ENCODE measurements at regions not wholly inside any gene's neighbourhood (a gene's known extent, or its start where the extent isn't known, plus 50 kb on each side); places are given as distances from the start of the nearest gene placed in this dataset.

DNA sequence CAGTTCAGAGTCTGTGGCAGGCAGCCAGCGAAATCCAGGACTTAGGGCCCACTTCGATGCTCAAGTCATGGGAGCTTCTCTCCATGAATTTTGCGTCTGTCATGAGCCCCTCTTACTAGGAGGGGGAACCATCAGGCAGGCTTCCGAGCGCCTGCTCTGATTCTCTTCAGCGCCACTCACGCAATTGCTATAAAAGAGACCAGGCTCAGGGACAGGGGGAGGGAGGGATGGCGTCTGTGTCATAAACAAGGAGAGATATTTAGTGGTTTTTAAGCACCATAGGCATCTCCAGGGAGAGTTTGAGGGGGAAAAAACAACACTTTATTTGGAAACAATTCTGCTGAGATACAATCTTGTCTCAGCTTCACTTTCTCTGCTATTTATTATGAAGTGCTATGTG lies 60.6 kb downstream of the NAV1 start:
- Histone ChIP-seq H3K27me3 (ENCODE audit: low read depth, low read length) (no peaks in the 10 kb centered on the region), H3K36me3 (ENCODE audit: control insufficient read depth in 1 of 2, insufficient read depth in 2 of 2, low read length in 2 of 2) (peaks cover 0 to 12% of the 10 kb centered on the region in 2 donors), H3K4me3 (ENCODE audit: low read depth in 1 of 2, low read length in 2 of 2) (no peak overlapping the region), H3K4me1 (ENCODE audit: control insufficient read depth in 1 of 2, insufficient read depth in 2 of 2, low read length in 2 of 2) (peaks cover 0 to 11% of the 10 kb centered on the region in 2 donors), H3K9me3 (ENCODE audit: control insufficient read depth in 1 of 2, low read length in 2 of 2) (no peaks in the 10 kb centered on the region), H3K27ac (ENCODE audit: low read length) (no peak overlapping the region)

DNA sequence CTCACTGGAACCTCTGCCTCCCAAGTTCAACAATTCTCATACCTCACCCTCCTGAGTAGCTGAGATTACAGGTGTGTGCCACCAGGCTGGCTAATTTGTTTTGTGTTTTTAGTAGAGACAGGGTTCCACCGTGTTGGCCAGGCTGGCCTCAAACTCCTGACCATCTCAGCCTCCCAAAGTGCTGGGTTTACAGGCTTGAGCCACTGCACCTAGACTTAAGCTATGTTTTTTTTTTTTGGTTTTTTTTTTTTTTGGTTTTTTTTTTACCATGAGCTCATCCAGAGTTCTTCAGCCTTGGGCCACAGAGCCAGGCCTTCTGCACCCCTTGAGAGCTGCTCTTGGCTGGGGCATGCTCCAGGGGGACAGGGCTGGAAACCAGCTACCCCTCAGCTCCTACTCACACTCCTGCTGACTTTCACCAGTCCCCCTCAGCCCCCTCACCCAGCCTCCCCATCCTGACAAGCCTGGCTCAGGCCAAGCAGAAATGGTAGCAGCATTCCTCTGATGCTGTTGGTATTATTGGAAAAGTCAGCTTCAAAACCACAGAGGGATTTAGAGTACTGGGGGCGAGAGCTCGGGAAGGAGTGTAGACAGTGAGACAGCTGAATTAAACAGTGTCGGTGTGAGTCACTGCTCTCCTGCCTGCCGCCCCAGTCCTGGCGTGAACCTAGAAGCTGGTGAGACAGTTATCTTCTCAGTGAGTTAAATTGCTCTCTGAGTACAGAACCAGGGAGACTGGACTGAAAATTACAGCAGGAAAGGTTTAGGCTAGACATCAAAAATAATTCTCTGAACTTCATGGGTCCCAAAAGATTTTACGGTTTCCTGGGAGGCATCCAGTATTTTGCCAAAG lies 63.7 kb downstream of the NAV1 start:
- Histone ChIP-seq H3K27me3 (ENCODE audit: low read depth, low read length) (no peaks in the 10 kb centered on the region), H3K36me3 (ENCODE audit: control insufficient read depth in 1 of 2, insufficient read depth in 2 of 2, low read length in 2 of 2) (peaks cover 0 to 12% of the 10 kb centered on the region in 2 donors), H3K4me3 (ENCODE audit: low read depth in 1 of 2, low read length in 2 of 2) (no peak overlapping the region), H3K4me1 (ENCODE audit: control insufficient read depth in 1 of 2, insufficient read depth in 2 of 2, low read length in 2 of 2) (no peaks in the 10 kb centered on the region), H3K9me3 (ENCODE audit: control insufficient read depth in 1 of 2, low read length in 2 of 2) (no peaks in the 10 kb centered on the region), H3K27ac (ENCODE audit: low read length) (no peak overlapping the region)

DNA sequence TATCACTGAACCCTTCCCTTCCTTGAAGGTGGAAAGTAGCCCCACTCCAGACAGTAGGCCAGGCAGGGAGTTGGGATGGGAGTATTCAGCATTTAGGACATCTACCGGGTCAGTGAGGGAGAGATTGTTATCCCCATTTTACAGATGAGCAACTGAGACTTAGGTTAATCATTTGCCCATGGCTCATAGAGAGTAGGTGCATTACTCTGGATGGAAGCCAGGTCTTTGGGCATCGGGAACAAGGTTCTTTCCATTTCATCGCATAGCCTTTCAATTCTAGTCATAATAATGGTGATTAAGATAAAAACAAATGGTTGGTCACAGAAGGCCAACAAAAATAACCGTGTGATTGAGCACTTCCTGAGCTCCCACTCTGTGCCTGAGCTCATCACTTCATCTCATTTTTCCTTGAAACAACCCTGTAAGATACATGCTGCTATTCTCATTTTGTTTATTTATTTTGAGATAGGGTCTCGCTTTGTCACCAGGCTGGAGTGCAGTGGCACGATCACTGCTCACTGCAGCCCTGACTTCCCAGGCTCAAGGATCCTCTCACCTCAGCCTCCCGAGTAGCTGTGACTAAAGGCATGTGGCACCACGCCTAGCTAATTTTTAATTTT lies 64.8 kb downstream of the NAV1 start:
- Histone ChIP-seq H3K27me3 (ENCODE audit: low read depth, low read length) (no peaks in the 10 kb centered on the region), H3K36me3 (ENCODE audit: control insufficient read depth in 1 of 2, insufficient read depth in 2 of 2, low read length in 2 of 2) (peaks cover 0 to 12% of the 10 kb centered on the region in 2 donors), H3K9me3 (ENCODE audit: control insufficient read depth in 1 of 2, low read length in 2 of 2) (no peaks in the 10 kb centered on the region), H3K4me3 (ENCODE audit: low read depth in 1 of 2, low read length in 2 of 2) (no peak overlapping the region), H3K4me1 (ENCODE audit: control insufficient read depth in 1 of 2, insufficient read depth in 2 of 2, low read length in 2 of 2) (no peaks in the 10 kb centered on the region), H3K27ac (ENCODE audit: low read length) (no peak overlapping the region)

DNA sequence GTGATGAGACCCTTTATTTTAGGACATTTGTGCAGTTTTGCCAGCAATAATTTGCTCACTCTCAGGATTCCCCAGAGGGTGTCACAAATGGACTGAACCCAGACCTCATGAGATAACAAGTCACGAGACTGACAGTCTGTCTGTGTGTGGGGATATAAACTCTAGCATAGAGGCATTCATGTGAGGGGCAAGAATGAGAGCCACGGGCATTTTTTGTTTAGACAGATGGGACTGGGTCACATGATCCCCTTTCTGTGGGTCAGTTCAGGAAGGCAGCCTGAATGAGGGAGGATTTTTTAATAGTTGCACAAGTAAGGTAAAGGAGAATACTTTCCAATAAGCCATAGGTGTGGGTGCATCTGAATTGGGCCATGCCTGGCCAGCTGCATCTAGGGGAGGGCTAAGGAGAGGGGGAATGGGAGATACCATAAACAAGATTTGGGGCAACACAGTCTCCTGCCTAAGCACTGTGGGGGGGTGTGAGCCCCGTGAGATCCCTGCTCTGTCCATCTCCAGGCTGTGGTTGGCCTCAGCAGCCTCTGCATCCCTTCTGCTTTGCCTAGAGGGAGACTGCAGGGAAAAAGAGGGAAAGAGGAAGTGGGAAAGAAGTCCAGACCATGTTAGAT lies 66.6 kb downstream of the NAV1 start:
- H3K27ac ChIP-seq (ENCODE audit: low read length), result no peak overlapping the region
- no peaks in the 10 kb centered on the region for H3K9me3 ChIP-seq (ENCODE audit: control insufficient read depth in 1 of 2, low read length in 2 of 2)
- peaks cover 0 to 5% of the 10 kb centered on the region in 2 donors for H3K4me1 ChIP-seq (ENCODE audit: control insufficient read depth in 1 of 2, insufficient read depth in 2 of 2, low read length in 2 of 2)
- peaks cover 0 to 12% of the 10 kb centered on the region in 2 donors for H3K36me3 ChIP-seq (ENCODE audit: control insufficient read depth in 1 of 2, insufficient read depth in 2 of 2, low read length in 2 of 2)
- H3K4me3 ChIP-seq (ENCODE audit: low read depth in 1 of 2, low read length in 2 of 2), result no peak overlapping the region
- no peaks in the 10 kb centered on the region for H3K27me3 ChIP-seq (ENCODE audit: low read depth, low read length)

DNA sequence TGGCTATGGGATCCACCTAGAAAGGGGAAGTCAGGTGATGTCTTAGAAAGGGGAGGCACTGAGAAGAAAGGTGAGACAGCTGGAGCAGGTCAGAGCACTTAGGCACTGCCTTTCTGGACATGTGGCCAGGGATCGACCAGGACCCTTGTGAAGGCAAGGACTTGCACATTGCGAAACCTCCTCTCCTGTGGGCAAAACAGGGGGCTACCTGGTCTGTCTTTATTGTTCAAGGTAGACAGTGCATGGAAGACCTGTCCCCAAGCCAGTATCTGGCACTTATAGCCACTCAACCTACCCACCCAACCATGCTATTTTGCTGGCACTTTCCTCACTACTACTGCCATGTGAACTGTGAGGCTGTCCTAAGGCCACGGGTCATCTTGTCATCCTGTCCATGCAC lies 67.2 kb downstream of the NAV1 start:
- Histone ChIP-seq H3K4me1 (ENCODE audit: control insufficient read depth in 1 of 2, insufficient read depth in 2 of 2, low read length in 2 of 2) (peaks cover 0 to 5% of the 10 kb centered on the region in 2 donors), H3K4me3 (ENCODE audit: low read depth in 1 of 2, low read length in 2 of 2) (no peak overlapping the region), H3K27me3 (ENCODE audit: low read depth, low read length) (no peaks in the 10 kb centered on the region), H3K36me3 (ENCODE audit: control insufficient read depth in 1 of 2, insufficient read depth in 2 of 2, low read length in 2 of 2) (peaks cover 0 to 12% of the 10 kb centered on the region in 2 donors), H3K27ac (ENCODE audit: low read length) (no peak overlapping the region), H3K9me3 (ENCODE audit: control insufficient read depth in 1 of 2, low read length in 2 of 2) (no peaks in the 10 kb centered on the region)

DNA sequence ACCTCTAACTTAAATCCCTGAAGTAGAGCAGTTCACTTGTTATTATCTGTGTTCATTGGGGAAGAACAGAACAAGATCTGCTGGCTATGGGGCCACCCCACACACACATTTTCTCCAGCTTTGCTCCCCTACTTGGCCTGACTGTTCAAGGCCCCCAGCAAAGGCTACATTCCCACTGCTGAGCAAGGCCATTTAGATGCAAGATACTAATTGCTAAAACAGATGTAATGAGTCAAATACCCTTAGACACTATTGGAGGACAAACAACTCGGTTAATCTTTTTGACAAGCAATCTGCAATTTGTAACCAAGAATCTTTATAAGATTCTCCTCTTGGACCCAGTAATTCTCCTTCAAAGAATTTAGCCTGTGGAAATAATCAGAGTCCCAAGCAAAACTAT lies 67.7 kb downstream of the NAV1 start:
- Histone ChIP-seq H3K4me3 (ENCODE audit: low read depth in 1 of 2, low read length in 2 of 2) (no peak overlapping the region), H3K9me3 (ENCODE audit: control insufficient read depth in 1 of 2, low read length in 2 of 2) (no peaks in the 10 kb centered on the region), H3K27me3 (ENCODE audit: low read depth, low read length) (no peaks in the 10 kb centered on the region), H3K36me3 (ENCODE audit: control insufficient read depth in 1 of 2, insufficient read depth in 2 of 2, low read length in 2 of 2) (peaks cover 0 to 12% of the 10 kb centered on the region in 2 donors), H3K27ac (ENCODE audit: low read length) (no peak overlapping the region), H3K4me1 (ENCODE audit: control insufficient read depth in 1 of 2, insufficient read depth in 2 of 2, low read length in 2 of 2) (peaks cover 0 to 5% of the 10 kb centered on the region in 2 donors)

DNA sequence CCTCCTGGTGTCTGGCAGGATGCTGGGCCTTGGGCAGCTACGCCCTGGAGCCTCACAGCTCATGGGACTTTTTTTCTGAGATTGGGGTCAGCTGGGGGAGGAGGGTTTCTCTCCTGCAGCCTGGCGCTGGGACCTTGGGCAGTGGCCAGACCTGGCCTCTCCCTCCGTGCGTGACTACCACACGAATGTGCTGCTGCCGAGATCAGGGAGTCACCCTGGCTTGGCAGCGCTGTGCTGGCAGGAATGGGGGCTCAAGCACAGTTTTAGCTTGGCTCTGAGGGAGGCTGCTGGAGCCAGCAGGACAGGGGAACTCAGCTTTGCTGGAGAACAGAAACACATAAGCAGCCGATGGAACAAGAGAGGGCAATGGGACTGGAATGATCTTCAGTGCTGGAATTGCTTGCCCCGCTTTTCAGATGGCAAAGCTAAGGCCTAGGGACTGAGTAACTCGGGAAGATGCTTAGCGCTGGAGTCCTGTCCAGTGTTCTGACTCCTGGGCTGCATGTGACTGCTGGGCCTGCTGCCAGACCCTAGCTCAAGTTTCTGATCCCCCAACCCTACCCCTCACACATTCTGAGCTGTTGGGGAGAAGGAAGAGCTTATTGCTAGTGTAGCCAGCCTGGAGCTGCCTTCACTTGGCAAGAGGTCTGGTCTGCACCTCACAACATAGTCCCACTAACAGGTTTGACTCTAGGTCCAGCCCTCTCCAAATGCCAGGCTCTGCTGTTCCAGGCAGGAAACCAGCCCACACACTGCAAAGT lies 69.9 kb downstream of the NAV1 start:
- Histone ChIP-seq H3K9me3 (ENCODE audit: control insufficient read depth in 1 of 2, low read length in 2 of 2) (no peaks in the 10 kb centered on the region), H3K27me3 (ENCODE audit: low read depth, low read length) (no peaks in the 10 kb centered on the region), H3K4me1 (ENCODE audit: control insufficient read depth in 1 of 2, insufficient read depth in 2 of 2, low read length in 2 of 2) (peaks cover 0 to 5% of the 10 kb centered on the region in 2 donors), H3K4me3 (ENCODE audit: low read depth in 1 of 2, low read length in 2 of 2) (no peak overlapping the region), H3K27ac (ENCODE audit: low read length) (no peak overlapping the region), H3K36me3 (ENCODE audit: control insufficient read depth in 1 of 2, insufficient read depth in 2 of 2, low read length in 2 of 2) (no peaks in the 10 kb centered on the region)

DNA sequence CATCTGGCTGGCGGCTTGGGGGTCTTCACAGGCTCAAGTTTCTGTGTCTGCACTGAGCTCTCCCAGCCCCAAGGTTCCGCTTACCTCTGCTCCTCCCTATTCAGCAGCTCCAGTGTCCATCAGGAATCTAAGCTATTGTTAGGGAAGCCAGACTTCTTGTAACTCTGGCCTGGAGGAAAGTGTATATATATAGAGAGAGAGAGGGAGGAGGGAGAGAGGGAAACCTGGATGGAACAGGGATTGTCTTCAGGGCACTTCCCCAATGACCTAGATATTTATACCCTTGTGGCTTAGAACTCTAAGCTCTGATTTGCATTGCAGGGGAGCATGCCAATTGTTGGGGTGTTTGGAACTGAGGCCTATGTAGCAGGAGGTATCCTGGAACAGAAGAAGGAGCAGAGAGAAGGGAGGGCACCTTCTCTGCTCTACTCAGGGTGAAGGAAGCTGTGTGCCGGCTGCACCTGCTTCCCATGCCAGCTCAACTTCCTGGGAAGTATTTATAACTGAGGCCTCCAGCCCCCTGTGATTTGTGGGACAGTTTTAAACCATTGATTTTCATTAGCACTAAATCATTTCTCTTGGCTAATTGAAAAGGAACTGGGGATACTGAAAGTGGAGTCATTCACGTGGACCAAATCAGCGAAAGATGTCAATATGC lies 70.9 kb downstream of the NAV1 start:
- Histone ChIP-seq H3K27ac (ENCODE audit: low read length) (no peak overlapping the region), H3K9me3 (ENCODE audit: control insufficient read depth in 1 of 2, low read length in 2 of 2) (no peaks in the 10 kb centered on the region), H3K27me3 (ENCODE audit: low read depth, low read length) (no peaks in the 10 kb centered on the region), H3K4me1 (ENCODE audit: control insufficient read depth in 1 of 2, insufficient read depth in 2 of 2, low read length in 2 of 2) (peaks cover 0 to 12% of the 10 kb centered on the region in 2 donors), H3K36me3 (ENCODE audit: control insufficient read depth in 1 of 2, insufficient read depth in 2 of 2, low read length in 2 of 2) (no peaks in the 10 kb centered on the region), H3K4me3 (ENCODE audit: low read depth in 1 of 2, low read length in 2 of 2) (no peak overlapping the region)

DNA sequence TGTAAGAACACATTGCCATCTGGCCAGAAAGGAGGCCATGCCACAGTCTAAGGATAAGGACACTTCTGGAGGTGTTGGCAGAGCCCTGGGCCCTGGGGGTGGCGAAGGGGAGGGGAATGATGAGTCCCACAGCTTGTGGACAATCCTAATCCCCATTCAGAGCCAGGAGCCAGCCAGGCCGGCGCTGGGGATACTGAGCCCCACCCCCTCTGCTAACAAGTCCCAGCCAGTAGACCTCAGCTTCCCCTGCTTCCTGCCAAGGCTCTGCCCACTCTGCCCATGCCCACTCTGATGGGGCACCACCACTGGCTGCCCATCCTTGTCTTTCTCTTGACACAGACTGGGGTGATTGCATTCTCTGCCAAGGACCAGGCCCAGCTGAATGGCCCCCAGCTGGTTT lies 71.9 kb downstream of the NAV1 start:
- Histone ChIP-seq H3K4me1 (ENCODE audit: control insufficient read depth in 1 of 2, insufficient read depth in 2 of 2, low read length in 2 of 2) (peaks cover 0 to 12% of the 10 kb centered on the region in 2 donors), H3K27ac (ENCODE audit: low read length) (no peak overlapping the region), H3K9me3 (ENCODE audit: control insufficient read depth in 1 of 2, low read length in 2 of 2) (no peaks in the 10 kb centered on the region), H3K36me3 (ENCODE audit: control insufficient read depth in 1 of 2, insufficient read depth in 2 of 2, low read length in 2 of 2) (no peaks in the 10 kb centered on the region), H3K4me3 (ENCODE audit: low read depth in 1 of 2, low read length in 2 of 2) (no peak overlapping the region), H3K27me3 (ENCODE audit: low read depth, low read length) (no peaks in the 10 kb centered on the region)

DNA sequence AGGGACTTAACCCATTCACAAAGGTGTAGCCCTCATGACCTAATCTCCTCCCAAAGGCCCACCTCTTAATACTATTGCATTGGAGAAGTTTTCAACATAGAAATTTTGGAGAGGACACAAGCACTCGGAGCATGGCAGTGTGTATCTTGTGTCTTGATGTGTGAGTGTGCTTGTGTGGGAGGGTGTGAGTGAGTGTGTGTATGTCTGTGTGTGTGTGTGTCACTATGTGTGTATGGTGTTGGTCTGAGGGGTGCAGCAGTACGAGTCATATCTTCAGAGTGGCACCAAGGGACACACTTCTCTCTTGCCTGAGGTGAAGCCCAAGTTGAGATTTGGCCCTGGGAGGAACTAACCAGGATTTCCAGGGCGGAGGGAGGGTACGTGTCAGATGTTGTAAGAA lies 73.7 kb downstream of the NAV1 start:
- H3K27me3 ChIP-seq (ENCODE audit: low read depth, low read length), result no peaks in the 10 kb centered on the region
- H3K9me3 ChIP-seq (ENCODE audit: control insufficient read depth in 1 of 2, low read length in 2 of 2), result no peaks in the 10 kb centered on the region
- peaks cover 0 to 12% of the 10 kb centered on the region in 2 donors for H3K4me1 ChIP-seq (ENCODE audit: control insufficient read depth in 1 of 2, insufficient read depth in 2 of 2, low read length in 2 of 2)
- no peaks in the 10 kb centered on the region for H3K36me3 ChIP-seq (ENCODE audit: control insufficient read depth in 1 of 2, insufficient read depth in 2 of 2, low read length in 2 of 2)
- H3K27ac ChIP-seq (ENCODE audit: low read length), result no peak overlapping the region
- no peak overlapping the region for H3K4me3 ChIP-seq (ENCODE audit: low read depth in 1 of 2, low read length in 2 of 2)
